Sigmoid colon (tissue), 6 donors: ENCODE measurements at regions not wholly inside any gene's neighbourhood (a gene's known extent, or its start where the extent isn't known, plus 50 kb on each side); places are given as distances from the start of the nearest gene placed in this dataset.

Experiments
- DNase-seq: peaks from one replicate; pipeline ENCODE4 v3.0.0-alpha.2; 2019
- H3K27ac ChIP-seq, 4 donors: fragments of 200-600 bp; sonication (generic); one replicate each; pipeline ENCODE4 v1.5.1; 2016 to 2019; ENCODE audit warnings: mild to moderate bottlenecking in 1 of 4
- H3K27me3 ChIP-seq, 3 donors: fragments of 200-600 bp; sonication (generic); one replicate each; pipeline ENCODE4 v1.5.1; 2019; ENCODE audit warnings: mild to moderate bottlenecking in 1 of 3
- H3K36me3 ChIP-seq, 4 donors: fragments of 200-600 bp; sonication (generic); one replicate each; pipeline ENCODE4 v1.5.1; 2016 to 2019
- H3K4me1 ChIP-seq, 4 donors: fragments of 200-600 bp; sonication (generic); one replicate each; pipeline ENCODE4 v1.5.1; 2017 to 2019
- H3K4me3 ChIP-seq, 4 donors: fragments of 200-600 bp; sonication (generic); one replicate each; pipeline ENCODE4 v1.5.1; 2017 to 2019; ENCODE audit warnings: mild to moderate bottlenecking in 2 of 4, moderate library complexity in 1 of 4
- H3K9me3 ChIP-seq, 4 donors: fragments of 200-600 bp in 3 of 4; sonication (generic) in 3 of 4; one replicate each; pipeline versions ENCODE4 v1.5.1 to v1.6.1; 2013 to 2019
- EP300 ChIP-seq, 4 donors: sonication (generic); formaldehyde crosslinking; IDR thresholded peaks; one replicate each; pipeline ENCODE4 v1.6.1; 2017; ENCODE audit warnings: antibody characterized with exemption in 4 of 4
- POLR2A ChIP-seq, 2 donors: fragments of 450-650 bp; IDR thresholded peaks; one replicate each; pipeline ENCODE4 v1.6.1; 2016; ENCODE audit warnings: antibody characterized with exemption in 2 of 2, mild to moderate bottlenecking in 2 of 2, moderate library complexity in 2 of 2
- POLR2AphosphoS5 ChIP-seq, 4 donors: sonication (generic); formaldehyde crosslinking; IDR thresholded peaks; one replicate each; pipeline ENCODE4 v1.6.1; 2017; ENCODE audit warnings: antibody characterized with exemption in 4 of 4
- WGBS, 2 donors: extraction: QIAGEN DNeasy Blood & Tissue Kit; methylation state at CpG; one replicate each; pipeline ENCODE4 v1.1.7; 2013; 5-methylcytosine and 5-hydroxymethylcytosine counted together
- intact Hi-C: fragments of 100-400 bp; cut with DNase I; formaldehyde crosslinking; loops from one replicate; pipeline ENCODE4 v1.15.1; 2023
- TF ChIP-seq, protein P1 (sequence below), 4 experiments: fragments of 450-650 bp in 3 of 4; fragments of 200-600 bp in 1 of 4; IDR thresholded peaks; one replicate each; pipeline ENCODE4 v1.5.1; 2016 to 2019; ENCODE audit warnings: antibody characterized with exemption in 4 of 4, mild to moderate bottlenecking in 3 of 4, moderate library complexity in 2 of 4
- donor health status: healthy with polysubstance abuse.
- donor health status: healthy.

DNA sequence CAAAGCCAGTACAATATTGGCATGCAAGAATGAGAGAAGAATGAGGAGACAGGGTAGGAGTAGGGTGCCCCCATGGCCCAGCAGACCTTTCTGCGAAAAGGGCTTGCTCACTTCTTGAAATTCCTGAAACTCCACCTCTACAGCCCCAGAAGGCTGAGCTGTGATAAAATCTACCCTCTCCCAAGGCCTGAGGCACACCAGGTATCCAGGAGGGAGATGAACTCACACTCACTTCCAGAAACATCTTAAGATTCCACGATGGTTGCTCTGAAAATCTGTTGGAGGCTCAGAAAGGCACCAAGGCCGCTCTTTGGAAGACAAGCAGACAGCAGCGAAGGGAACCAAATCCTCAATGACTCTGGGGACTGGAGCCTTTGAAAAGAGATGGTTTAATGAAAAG lies 297.5 kb downstream of the UACA start:
- no peak for DNase-seq
- Histone ChIP-seq H3K36me3 (no peaks in the 10 kb centered on the region), H3K4me1 (peaks cover 0 to 3% (median under 1%) of the 10 kb centered on the region in 4 donors), H3K27me3 (no peaks in the 10 kb centered on the region), H3K4me3 (no peak overlapping the region), H3K9me3 (no peaks in the 10 kb centered on the region), H3K27ac (no peak overlapping the region)
- WGBS, 2 donors = 94 to 96% methylated on average over 4 of the region's 4 CpGs
- TF ChIP-seq EP300 (IDR thresholded peaks at IDR 0.05) = no peak
- no peak for TF ChIP-seq POLR2A (IDR thresholded peaks at IDR 0.05)
- TF ChIP-seq, protein P1, sequence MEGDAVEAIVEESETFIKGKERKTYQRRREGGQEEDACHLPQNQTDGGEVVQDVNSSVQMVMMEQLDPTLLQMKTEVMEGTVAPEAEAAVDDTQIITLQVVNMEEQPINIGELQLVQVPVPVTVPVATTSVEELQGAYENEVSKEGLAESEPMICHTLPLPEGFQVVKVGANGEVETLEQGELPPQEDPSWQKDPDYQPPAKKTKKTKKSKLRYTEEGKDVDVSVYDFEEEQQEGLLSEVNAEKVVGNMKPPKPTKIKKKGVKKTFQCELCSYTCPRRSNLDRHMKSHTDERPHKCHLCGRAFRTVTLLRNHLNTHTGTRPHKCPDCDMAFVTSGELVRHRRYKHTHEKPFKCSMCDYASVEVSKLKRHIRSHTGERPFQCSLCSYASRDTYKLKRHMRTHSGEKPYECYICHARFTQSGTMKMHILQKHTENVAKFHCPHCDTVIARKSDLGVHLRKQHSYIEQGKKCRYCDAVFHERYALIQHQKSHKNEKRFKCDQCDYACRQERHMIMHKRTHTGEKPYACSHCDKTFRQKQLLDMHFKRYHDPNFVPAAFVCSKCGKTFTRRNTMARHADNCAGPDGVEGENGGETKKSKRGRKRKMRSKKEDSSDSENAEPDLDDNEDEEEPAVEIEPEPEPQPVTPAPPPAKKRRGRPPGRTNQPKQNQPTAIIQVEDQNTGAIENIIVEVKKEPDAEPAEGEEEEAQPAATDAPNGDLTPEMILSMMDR (IDR thresholded peaks at IDR 0.05) = no peak
- no peak for TF ChIP-seq POLR2AphosphoS5 (IDR thresholded peaks at IDR 0.05)
- intact Hi-C loops = no loop called here

DNA sequence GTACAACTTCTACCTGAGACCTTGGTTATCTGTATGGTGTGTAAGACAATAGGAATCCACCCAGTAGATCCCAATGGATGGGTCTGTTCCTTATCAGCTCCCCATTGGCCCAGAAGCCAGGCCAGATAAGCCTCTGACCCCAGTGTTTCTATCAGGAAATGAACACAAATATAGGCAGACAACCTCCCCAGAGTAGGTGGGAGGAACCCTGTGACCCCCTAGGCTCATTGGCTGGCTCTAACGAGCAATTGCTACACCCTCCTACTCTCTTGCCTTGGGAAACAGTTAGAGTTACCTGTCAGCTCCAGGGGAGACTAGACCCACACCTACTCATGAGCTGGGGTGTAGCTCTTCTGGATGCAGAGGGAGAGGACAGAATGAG lies 299.9 kb downstream of the UACA start:
- Histone ChIP-seq H3K9me3 (no peaks in the 10 kb centered on the region), H3K27me3 (no peaks in the 10 kb centered on the region), H3K4me1 (peaks cover 0 to 11% (median 4%) of the 10 kb centered on the region in 4 donors), H3K36me3 (no peaks in the 10 kb centered on the region), H3K4me3 (no peak overlapping the region), H3K27ac (no peak overlapping the region)
- 0 to 23% methylated on average over 1 of the region's 1 CpG for WGBS, 2 donors
- no peak for DNase-seq
- intact Hi-C loops = loop anchor here (5.0 kb wide), 2 partner anchors 366 to 731 kb away; partner anchors contain the start of gene TLE3
- TF ChIP-seq, protein P1 (IDR thresholded peaks at IDR 0.05) = no peak

DNA sequence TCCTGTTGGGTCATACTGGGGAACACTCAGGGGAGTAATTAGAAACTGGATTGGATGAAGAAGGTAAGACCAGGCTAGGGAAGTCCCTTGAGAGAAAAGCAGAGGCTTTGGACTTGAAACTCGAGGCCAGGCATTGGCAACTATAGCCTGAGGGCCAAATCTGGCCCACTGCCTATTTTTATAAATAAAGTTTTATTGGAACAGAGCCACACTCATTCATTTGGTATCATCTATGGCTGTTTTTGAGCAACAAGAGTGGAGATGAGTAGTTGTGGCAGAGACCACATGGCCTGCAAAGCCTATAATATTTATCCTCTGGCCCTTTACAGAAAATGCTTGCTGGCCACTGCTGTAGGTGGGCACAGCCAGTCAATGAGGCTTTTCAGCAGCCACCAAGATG lies 301.4 kb downstream of the UACA start:
- no peaks in the 10 kb centered on the region for H3K27me3 ChIP-seq
- no peaks in the 10 kb centered on the region for H3K9me3 ChIP-seq
- H3K4me3 ChIP-seq = no peak overlapping the region
- H3K27ac ChIP-seq = no peak overlapping the region
- 83 to 88% methylated on average over 1 of the region's 1 CpG for WGBS, 2 donors
- intact Hi-C loops = loop anchor here (5.0 kb wide), 2 partner anchors 365 to 730 kb away; partner anchors contain the start of gene TLE3
- peaks cover 0 to 11% (median 4%) of the 10 kb centered on the region in 4 donors for H3K4me1 ChIP-seq
- no peak for TF ChIP-seq POLR2A (IDR thresholded peaks at IDR 0.05)
- no peak for TF ChIP-seq EP300 (IDR thresholded peaks at IDR 0.05)
- TF ChIP-seq POLR2AphosphoS5 (IDR thresholded peaks at IDR 0.05) = no peak
- TF ChIP-seq, protein P1 (IDR thresholded peaks at IDR 0.05) = no peak
- no peak for DNase-seq
- H3K36me3 ChIP-seq = no peaks in the 10 kb centered on the region

DNA sequence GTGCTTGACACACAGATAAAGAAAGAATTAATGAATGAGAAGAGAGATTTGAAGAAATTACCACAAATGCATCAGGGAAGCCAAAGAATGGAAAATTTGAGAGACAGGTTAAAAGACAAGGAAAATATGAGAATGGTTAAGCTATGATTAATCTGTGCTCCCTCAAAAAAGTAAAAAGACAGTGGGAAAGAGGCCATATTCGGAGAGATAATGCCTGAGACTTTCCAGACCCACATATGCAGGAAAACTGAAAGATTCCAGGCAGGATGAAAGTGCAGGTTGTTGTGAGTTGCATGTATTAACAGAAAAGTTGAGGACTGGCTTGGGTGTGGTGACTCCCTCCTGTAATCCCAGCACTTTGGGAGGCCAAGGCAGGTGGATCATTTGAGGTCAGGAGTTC lies 302.3 kb downstream of the UACA start:
- DNase-seq = no peak
- Histone ChIP-seq H3K4me1 (peaks cover 0 to 11% (median 4%) of the 10 kb centered on the region in 4 donors), H3K9me3 (no peaks in the 10 kb centered on the region), H3K27me3 (no peaks in the 10 kb centered on the region), H3K27ac (no peak overlapping the region), H3K4me3 (no peak overlapping the region), H3K36me3 (no peaks in the 10 kb centered on the region)
- TF ChIP-seq POLR2AphosphoS5 (IDR thresholded peaks at IDR 0.05) = peak in 3 of 4 donors; percentile 46 to 63 (median 56)
- TF ChIP-seq, protein P1 (IDR thresholded peaks at IDR 0.05) = no peak
- 73 to 75% methylated on average over 1 of the region's 1 CpG for WGBS, 2 donors
- intact Hi-C loops = loop anchor here (5.0 kb wide), 2 partner anchors 364 to 729 kb away; partner anchors contain the start of gene TLE3

DNA sequence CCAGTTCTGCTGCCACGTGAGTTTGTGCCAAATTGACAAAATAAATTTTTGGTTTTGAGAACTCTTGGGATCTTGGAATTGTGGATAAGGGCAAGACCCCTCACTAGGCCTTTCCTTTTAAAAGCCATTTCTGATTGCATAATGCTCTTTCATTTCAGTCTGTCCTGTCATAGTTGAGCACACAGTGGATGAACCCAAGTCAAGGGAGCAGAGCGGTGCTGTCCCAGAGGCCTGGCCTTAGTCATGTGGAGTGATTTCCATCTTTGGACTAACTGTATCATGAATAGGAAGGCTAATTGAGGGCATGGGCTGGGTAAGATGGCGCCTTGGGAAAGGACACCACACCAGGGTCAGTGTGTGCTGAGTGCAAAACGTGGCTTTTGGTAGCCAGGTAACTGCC lies 304.0 kb downstream of the UACA start:
- H3K27ac ChIP-seq = no peak overlapping the region
- intact Hi-C loops = no loop called here
- H3K4me3 ChIP-seq = no peak overlapping the region
- peaks cover 0 to 11% (median 4%) of the 10 kb centered on the region in 4 donors for H3K4me1 ChIP-seq
- H3K36me3 ChIP-seq = no peaks in the 10 kb centered on the region
- TF ChIP-seq POLR2AphosphoS5 (IDR thresholded peaks at IDR 0.05) (no peak), POLR2A (IDR thresholded peaks at IDR 0.05) (no peak), EP300 (IDR thresholded peaks at IDR 0.05) (no peak)
- TF ChIP-seq, protein P1 (IDR thresholded peaks at IDR 0.05) = no peak
- H3K27me3 ChIP-seq = no peaks in the 10 kb centered on the region
- WGBS, 2 donors = 92 to 94% methylated on average over 4 of the region's 4 CpGs
- no peaks in the 10 kb centered on the region for H3K9me3 ChIP-seq
- no peak for DNase-seq
